Endothelial cell (in vitro differentiated cells): ENCODE measurements at regions not wholly inside any gene's neighbourhood (a gene's known extent, or its start where the extent isn't known, plus 50 kb on each side); places are given as distances from the start of the nearest gene placed in this dataset.
A peak's percentile ranks its signal among the peaks of the same experiment; 100 is the strongest.

Experiments
- DNase-seq: peaks from one replicate; pipeline ENCODE4 v3.0.0; 2021; ENCODE audit warnings: low spot score
- H3K27ac Mint-ChIP-seq: one replicate; pipeline ENCODE4 v1.8.0; 2021; ENCODE audit warnings: mixed read lengths, inconsistent platforms; ENCODE audit not compliant: unreplicated experiment
- H3K27me3 Mint-ChIP-seq: one replicate; pipeline ENCODE4 v1.8.0; 2021; ENCODE audit warnings: mild to moderate bottlenecking, moderate library complexity, mixed read lengths, inconsistent platforms; ENCODE audit not compliant: unreplicated experiment
- H3K36me3 Mint-ChIP-seq: one replicate; pipeline ENCODE4 v1.8.0; 2021; ENCODE audit warnings: mild to moderate bottlenecking, low read depth, mixed read lengths, inconsistent platforms; ENCODE audit not compliant: unreplicated experiment
- H3K4me1 Mint-ChIP-seq: one replicate; pipeline ENCODE4 v1.8.0; 2021; ENCODE audit warnings: mild to moderate bottlenecking, mixed read lengths, inconsistent platforms; ENCODE audit not compliant: unreplicated experiment
- H3K4me3 Mint-ChIP-seq: one replicate; pipeline ENCODE4 v1.8.0; 2021; ENCODE audit warnings: mild to moderate bottlenecking, mixed read lengths, inconsistent platforms; ENCODE audit not compliant: unreplicated experiment
- H3K9me3 Mint-ChIP-seq: one replicate; pipeline ENCODE4 v1.8.0; 2021; ENCODE audit warnings: mixed read lengths, inconsistent platforms; ENCODE audit not compliant: unreplicated experiment
- TF ChIP-seq, protein P1 (sequence below): fragments of 200-600 bp; sonication (generic); IDR thresholded peaks from one replicate; pipeline ENCODE4 v1.5.0; 2021; ENCODE audit warnings: antibody characterized with exemption; ENCODE audit not compliant: unreplicated experiment

DNA sequence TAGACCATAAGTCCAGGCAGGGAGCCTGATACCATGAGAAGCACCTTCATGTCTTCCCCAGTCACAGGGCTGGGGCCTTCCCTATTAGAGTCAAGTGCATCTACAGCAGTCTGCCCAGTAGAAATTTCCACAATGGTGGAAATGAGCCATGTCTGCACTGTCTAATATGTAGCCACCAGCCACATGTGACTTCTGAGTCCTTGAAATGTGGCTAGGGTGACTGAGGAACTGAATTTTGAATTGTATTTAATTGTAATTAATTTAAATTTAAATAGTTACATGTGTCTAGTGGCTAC is 300.2 kb downstream of the CLIC5 start:
- no peak overlapping the region for H3K27ac Mint-ChIP-seq
- TF ChIP-seq, protein P1, sequence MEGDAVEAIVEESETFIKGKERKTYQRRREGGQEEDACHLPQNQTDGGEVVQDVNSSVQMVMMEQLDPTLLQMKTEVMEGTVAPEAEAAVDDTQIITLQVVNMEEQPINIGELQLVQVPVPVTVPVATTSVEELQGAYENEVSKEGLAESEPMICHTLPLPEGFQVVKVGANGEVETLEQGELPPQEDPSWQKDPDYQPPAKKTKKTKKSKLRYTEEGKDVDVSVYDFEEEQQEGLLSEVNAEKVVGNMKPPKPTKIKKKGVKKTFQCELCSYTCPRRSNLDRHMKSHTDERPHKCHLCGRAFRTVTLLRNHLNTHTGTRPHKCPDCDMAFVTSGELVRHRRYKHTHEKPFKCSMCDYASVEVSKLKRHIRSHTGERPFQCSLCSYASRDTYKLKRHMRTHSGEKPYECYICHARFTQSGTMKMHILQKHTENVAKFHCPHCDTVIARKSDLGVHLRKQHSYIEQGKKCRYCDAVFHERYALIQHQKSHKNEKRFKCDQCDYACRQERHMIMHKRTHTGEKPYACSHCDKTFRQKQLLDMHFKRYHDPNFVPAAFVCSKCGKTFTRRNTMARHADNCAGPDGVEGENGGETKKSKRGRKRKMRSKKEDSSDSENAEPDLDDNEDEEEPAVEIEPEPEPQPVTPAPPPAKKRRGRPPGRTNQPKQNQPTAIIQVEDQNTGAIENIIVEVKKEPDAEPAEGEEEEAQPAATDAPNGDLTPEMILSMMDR, result no peak
- H3K36me3 Mint-ChIP-seq, result no peaks in the 10 kb centered on the region
- no peak for DNase-seq
- H3K27me3 Mint-ChIP-seq, result no peaks in the 10 kb centered on the region
- H3K4me3 Mint-ChIP-seq, result no peak overlapping the region
- peaks cover 16% of the 10 kb centered on the region for H3K4me1 Mint-ChIP-seq
- H3K9me3 Mint-ChIP-seq, result no peaks in the 10 kb centered on the region

DNA sequence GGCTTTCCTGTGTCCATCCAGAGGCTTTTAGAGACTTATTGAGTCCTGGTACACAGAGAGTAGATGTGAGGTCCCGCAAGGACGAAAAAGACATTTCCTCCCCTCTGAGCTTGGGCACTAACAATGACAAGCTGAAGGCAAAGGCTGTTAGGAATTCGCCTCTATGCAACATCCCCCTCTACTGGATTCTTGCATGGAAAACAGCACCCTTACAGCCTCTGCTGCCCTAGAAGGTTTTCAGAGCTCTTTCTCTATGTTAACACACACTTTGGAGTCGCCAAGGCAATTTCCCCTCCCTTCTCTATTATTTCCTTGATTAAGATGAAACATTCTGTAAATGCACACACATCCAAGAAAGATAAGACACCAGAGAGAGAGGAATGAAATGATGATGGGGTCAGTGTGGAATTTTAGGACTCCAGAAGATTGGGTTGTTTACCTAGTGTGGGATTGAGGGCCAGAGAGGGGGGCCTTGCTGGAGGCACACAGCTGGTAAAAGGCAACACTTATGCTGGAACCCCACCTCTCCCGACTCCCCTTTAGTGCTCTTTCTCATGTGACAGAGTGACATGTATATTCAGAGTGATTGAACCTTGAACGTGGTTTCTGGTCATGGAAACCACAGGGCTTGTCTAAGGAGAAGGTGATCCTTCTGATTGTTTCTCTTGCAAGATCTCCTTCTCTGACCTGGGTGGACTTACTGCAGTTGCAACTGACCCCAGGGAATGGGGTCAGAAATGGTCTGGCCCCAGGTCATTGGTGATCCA is 300.7 kb downstream of the CLIC5 start:
- no peak overlapping the region for H3K27ac Mint-ChIP-seq
- TF ChIP-seq, protein P1, result no peak
- H3K4me3 Mint-ChIP-seq, result no peak overlapping the region
- H3K36me3 Mint-ChIP-seq, result no peaks in the 10 kb centered on the region
- no peaks in the 10 kb centered on the region for H3K9me3 Mint-ChIP-seq
- H3K4me1 Mint-ChIP-seq, result peaks cover 16% of the 10 kb centered on the region
- DNase-seq, result peak; percentile 62
- no peaks in the 10 kb centered on the region for H3K27me3 Mint-ChIP-seq

DNA sequence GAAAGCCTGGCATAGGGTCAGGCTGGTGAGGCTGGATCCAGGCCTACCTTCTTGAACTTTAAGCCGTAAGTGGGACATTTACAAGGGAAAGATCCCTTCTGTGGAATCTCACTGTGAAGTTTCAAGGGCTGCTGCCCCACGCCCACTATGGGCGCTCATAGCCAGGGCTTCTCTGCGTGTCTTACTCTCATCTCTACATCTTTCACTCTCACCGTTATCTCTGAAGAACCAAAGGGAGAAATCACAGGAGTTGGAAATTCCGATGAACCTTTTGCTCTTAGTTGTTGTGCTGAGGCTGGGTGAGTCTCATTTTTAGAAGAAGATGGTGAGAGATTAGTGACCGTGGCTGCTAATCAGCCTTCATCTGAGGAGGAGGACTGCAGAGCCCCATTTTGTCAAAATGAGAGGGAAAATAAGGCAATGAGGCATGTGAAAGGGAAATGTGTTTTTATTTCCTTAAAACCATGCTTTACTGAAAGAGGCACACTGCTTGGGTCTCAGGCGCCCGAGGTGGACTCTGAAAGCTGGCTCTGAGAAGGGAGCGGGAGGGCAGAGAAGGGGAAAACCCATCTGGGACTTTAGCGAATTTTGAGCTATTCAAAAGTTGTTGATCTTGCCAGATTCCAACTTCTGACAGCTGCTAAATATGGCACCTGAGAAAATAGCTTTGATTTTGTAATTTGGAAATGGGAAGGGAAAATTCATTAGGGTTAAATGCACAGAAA is 301.5 kb downstream of the CLIC5 start:
- Mint-ChIP-seq H3K27ac (no peak overlapping the region), H3K36me3 (no peaks in the 10 kb centered on the region), H3K4me1 (peaks cover 16% of the 10 kb centered on the region), H3K4me3 (no peak overlapping the region), H3K9me3 (no peaks in the 10 kb centered on the region), H3K27me3 (no peaks in the 10 kb centered on the region)
- TF ChIP-seq, protein P1, result no peak
- no peak for DNase-seq
